Esophagus squamous epithelium (tissue), 5 donors: ENCODE measurements at regions not wholly inside any gene's neighbourhood (a gene's known extent, or its start where the extent isn't known, plus 50 kb on each side); places are given as distances from the start of the nearest gene placed in this dataset.

ENCODE experiments used
- DNase-seq: peaks from one replicate; lab custom pipeline; 2025; lab: John Stamatoyannopoulos, UW
- H3K27ac ChIP-seq, 4 donors: fragments of 200-600 bp; sonication (generic); one replicate each; pipeline ENCODE4 v1.5.1; 2016 to 2019; ENCODE audit warnings: mild to moderate bottlenecking in 1 of 4
- H3K27me3 ChIP-seq, 4 donors: fragments of 200-600 bp; sonication (generic); 1 replicate in 3 of 4; 2 replicates in 1 of 4; pipeline versions ENCODE4 v1.5.1 to v1.6.0; 2017 to 2021; ENCODE audit warnings: antibody characterized with exemption in 1 of 4
- H3K36me3 ChIP-seq, 3 donors: fragments of 200-600 bp; sonication (generic); one replicate each; pipeline ENCODE4 v1.5.1; 2016 to 2019
- H3K4me1 ChIP-seq, 3 donors: fragments of 200-600 bp; sonication (generic); one replicate each; pipeline ENCODE4 v1.5.1; 2017 to 2019
- H3K4me3 ChIP-seq, 4 donors: fragments of 200-600 bp; sonication (generic); 1 replicate in 3 of 4; 2 replicates in 1 of 4; pipeline ENCODE4 v1.5.1; 2016 to 2019; ENCODE audit warnings: mild to moderate bottlenecking in 2 of 4, moderate library complexity in 1 of 4
- H3K9me3 ChIP-seq, 3 donors: fragments of 200-600 bp; sonication (generic); one replicate each; pipeline ENCODE4 v1.5.1; 2016 to 2019
- POLR2A ChIP-seq, 4 donors: fragments of 450-650 bp; IDR thresholded peaks; one replicate each; pipeline ENCODE4 v1.6.1; 2017; ENCODE audit warnings: antibody characterized with exemption in 4 of 4, mild to moderate bottlenecking in 4 of 4, moderate library complexity in 3 of 4
- WGBS, 2 donors: methylation state at CpG; one replicate each; pipeline ENCODE4 v1.1.5; 2018; 5-methylcytosine and 5-hydroxymethylcytosine counted together
- intact Hi-C: fragments of 100-400 bp; cut with DNase I; formaldehyde crosslinking; loops from one replicate; pipeline ENCODE4 v1.15.0; 2022
- TF ChIP-seq, protein P1 (sequence below), 6 experiments: fragments of 450-650 bp in 4 of 6; fragments of 200-600 bp in 2 of 6; sonication (generic) in 2 of 6; IDR thresholded peaks; one replicate each; pipeline ENCODE4 v1.5.1; 2016 to 2019; ENCODE audit warnings: antibody characterized with exemption in 6 of 6, mild to moderate bottlenecking in 4 of 6, moderate library complexity in 4 of 6
- donor health status: DM: yes; HTN: yes; CAD: no.

DNA sequence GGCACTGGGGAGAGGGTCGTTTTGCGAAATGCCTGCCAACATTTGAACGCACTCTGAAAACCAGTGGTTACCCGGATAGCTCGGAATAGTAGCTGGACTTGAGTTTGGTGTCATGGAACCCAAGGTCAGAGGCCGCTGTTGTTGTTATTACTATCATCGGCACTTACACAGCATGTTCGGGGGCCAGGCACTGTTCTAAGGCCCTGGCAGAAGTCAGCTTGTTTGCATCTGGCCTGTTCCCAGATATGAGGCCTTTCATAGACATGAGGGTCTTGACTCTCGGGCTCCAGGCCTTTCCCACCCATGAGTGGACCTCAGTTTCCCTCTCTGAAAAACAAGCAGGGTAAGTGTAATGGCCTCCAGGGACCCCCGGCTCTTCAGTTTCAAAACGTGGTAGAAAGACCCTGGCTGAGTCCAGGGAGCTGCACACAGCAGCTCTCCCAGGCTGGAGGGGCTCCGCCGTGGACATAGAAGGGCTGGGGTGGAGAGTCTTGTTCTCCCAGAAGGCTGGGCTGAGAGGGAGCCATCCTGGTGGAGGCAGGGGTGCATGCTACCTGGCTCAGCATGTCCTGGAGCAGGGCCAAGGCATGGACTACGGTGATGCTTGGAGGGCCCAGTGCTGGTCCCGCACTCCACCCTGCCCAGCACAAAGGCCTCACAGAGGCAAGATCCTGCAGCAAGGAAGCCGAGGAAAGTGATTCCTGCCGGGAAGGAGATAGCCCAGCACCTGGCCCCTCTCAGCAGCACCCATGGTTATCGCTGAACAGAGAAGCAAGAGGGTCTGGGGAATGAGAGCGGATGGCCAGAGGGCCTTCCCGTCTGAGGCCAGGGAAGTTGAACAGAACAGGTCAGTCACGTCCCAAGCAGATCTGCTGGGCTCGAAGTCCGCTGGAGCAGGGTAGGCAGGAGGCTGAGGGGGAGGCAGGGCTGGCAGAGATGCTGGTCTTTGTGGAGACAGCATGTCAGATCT is 63.5 kb upstream of the C14orf180 start:
- Histone ChIP-seq H3K4me3 (no peak overlapping the region), H3K36me3 (no peaks in the 10 kb centered on the region), H3K27me3 (peaks cover 0 to 43% (median 0%) of the 10 kb centered on the region in 4 donors), H3K27ac (no peak overlapping the region), H3K4me1 (peaks cover 0 to 21% (median 0%) of the 10 kb centered on the region in 3 donors), H3K9me3 (peaks cover 0 to 16% (median 0%) of the 10 kb centered on the region in 3 donors)
- no peak for TF ChIP-seq POLR2A (IDR thresholded peaks at IDR 0.05)
- TF ChIP-seq, protein P1, sequence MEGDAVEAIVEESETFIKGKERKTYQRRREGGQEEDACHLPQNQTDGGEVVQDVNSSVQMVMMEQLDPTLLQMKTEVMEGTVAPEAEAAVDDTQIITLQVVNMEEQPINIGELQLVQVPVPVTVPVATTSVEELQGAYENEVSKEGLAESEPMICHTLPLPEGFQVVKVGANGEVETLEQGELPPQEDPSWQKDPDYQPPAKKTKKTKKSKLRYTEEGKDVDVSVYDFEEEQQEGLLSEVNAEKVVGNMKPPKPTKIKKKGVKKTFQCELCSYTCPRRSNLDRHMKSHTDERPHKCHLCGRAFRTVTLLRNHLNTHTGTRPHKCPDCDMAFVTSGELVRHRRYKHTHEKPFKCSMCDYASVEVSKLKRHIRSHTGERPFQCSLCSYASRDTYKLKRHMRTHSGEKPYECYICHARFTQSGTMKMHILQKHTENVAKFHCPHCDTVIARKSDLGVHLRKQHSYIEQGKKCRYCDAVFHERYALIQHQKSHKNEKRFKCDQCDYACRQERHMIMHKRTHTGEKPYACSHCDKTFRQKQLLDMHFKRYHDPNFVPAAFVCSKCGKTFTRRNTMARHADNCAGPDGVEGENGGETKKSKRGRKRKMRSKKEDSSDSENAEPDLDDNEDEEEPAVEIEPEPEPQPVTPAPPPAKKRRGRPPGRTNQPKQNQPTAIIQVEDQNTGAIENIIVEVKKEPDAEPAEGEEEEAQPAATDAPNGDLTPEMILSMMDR (IDR thresholded peaks at IDR 0.05), result no peak
- WGBS, 2 donors, result 83 to 87% methylated on average over 14 to 17 of the region's 23 CpGs
- DNase-seq, result no peak
- intact Hi-C loops, result no loop called here

DNA sequence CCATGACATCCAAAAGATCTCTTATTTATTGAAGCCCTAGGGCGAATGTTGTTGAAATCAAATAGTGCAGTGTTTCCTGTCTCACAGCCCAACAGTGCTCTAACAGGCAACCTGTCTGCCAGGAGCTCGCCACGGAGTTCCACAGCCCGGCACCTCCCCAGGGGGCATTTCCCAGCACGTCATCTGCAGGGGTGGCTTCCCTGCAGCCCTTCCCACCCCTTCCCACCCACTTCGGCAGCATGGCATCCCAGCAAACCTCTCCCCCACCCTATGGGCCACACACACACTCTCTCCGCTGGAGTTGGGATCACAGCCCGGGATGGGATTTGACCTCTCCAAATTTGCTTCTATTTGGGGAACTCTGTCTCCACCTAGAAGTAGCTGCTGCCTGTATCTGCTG is 62.7 kb upstream of the C14orf180 start:
- peaks cover 0 to 35% (median 0%) of the 10 kb centered on the region in 4 donors for H3K27me3 ChIP-seq
- H3K36me3 ChIP-seq, result no peaks in the 10 kb centered on the region
- H3K9me3 ChIP-seq, result peaks cover 0 to 16% (median 0%) of the 10 kb centered on the region in 3 donors
- intact Hi-C loops, result no loop called here
- 68 to 73% methylated on average over 7 to 8 of the region's 8 CpGs for WGBS, 2 donors
- peaks cover 0 to 18% (median 0%) of the 10 kb centered on the region in 3 donors for H3K4me1 ChIP-seq
- no peak overlapping the region for H3K27ac ChIP-seq
- TF ChIP-seq, protein P1 (IDR thresholded peaks at IDR 0.05), result no peak
- no peak for TF ChIP-seq POLR2A (IDR thresholded peaks at IDR 0.05)
- H3K4me3 ChIP-seq, result no peak overlapping the region
- no peak for DNase-seq

DNA sequence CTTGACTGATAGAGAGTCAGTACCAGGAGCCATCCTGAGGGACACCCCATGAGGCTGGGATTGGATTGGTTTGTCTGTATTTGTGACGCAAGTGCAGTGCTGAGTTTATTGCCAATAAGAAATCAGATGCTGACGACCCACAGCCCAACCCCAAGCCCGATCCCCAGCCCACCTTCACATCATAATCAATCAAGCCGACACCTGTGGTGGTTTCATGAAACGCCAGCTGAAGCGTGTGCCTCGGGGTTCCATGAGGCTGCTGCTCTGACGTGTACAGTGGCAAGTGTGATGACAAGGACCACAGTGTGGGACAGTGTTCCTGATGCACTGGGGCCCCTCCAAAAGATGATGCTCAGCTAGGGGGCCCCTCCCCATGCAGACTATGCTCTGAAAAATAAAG is 62.1 kb upstream of the C14orf180 start:
- Histone ChIP-seq H3K27me3 (peaks cover 0 to 30% (median 0%) of the 10 kb centered on the region in 4 donors), H3K27ac (no peak overlapping the region), H3K4me3 (no peak overlapping the region), H3K9me3 (peaks cover 0 to 16% (median 0%) of the 10 kb centered on the region in 3 donors), H3K36me3 (no peaks in the 10 kb centered on the region), H3K4me1 (peaks cover 0 to 18% (median 0%) of the 10 kb centered on the region in 3 donors)
- no peak for DNase-seq
- intact Hi-C loops, result no loop called here
- TF ChIP-seq, protein P1 (IDR thresholded peaks at IDR 0.05), result no peak
- no peak for TF ChIP-seq POLR2A (IDR thresholded peaks at IDR 0.05)
- WGBS, 2 donors, result 83 to 100% methylated on average over 1 to 4 of the region's 8 CpGs

DNA sequence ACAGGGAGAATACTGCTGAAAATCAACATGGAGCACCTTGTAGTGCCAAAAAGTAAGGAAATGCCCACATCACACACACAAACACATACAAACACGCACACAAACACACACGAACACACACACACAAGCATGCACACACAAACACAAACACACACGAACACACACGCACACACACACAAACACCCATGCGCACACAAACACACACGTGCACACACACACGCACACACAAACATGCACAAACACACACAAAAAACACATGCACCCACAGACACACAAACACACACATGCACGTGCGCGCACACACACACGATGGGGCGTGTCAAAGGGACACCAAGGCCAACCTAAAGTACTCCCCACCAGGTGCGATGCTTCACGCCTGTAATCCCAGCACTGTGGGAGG is 61.7 kb upstream of the C14orf180 start:
- no peak for DNase-seq
- peaks cover 0 to 16% (median 0%) of the 10 kb centered on the region in 3 donors for H3K9me3 ChIP-seq

More for the DNA sequence above, 61.7 kb upstream of the C14orf180 start:
- H3K27ac ChIP-seq, result no peak overlapping the region
- peaks cover 0 to 15% (median 0%) of the 10 kb centered on the region in 3 donors for H3K4me1 ChIP-seq
- 83 to 88% methylated on average over 12 to 14 of the region's 14 CpGs for WGBS, 2 donors
- no peaks in the 10 kb centered on the region for H3K36me3 ChIP-seq
- H3K27me3 ChIP-seq, result peaks cover 0 to 26% (median 0%) of the 10 kb centered on the region in 4 donors
- H3K4me3 ChIP-seq, result no peak overlapping the region
- intact Hi-C loops, result no loop called here
- TF ChIP-seq POLR2A (IDR thresholded peaks at IDR 0.05), result no peak
- TF ChIP-seq, protein P1 (IDR thresholded peaks at IDR 0.05), result no peak
